Endodermal cell (in vitro differentiated cells): ENCODE measurements at regions not wholly inside any gene's neighbourhood (a gene's known extent, or its start where the extent isn't known, plus 50 kb on each side); places are given as distances from the start of the nearest gene placed in this dataset.

Source experiments
- DNase-seq: peaks from one replicate; pipeline ENCODE4 v3.0.0-alpha.2; 2017
- H3K27ac ChIP-seq: 2 replicates; pipeline ENCODE4 v1.5.1; 2013; ENCODE audit warnings: mild to moderate bottlenecking, low read depth, low read length, moderate library complexity
- H3K27me3 ChIP-seq: 2 replicates; pipeline ENCODE4 v1.6.1; 2013; ENCODE audit warnings: mild to moderate bottlenecking, low read length, moderate library complexity; ENCODE audit not compliant: insufficient read depth, control insufficient read depth, poor library complexity, severe bottlenecking
- H3K36me3 ChIP-seq: 2 replicates; pipeline ENCODE4 v1.7.0; 2013; ENCODE audit warnings: mild to moderate bottlenecking, low read length, moderate library complexity; ENCODE audit not compliant: control insufficient read depth, insufficient read depth
- H3K4me1 ChIP-seq: one replicate; pipeline ENCODE4 v1.7.0; 2013; ENCODE audit warnings: low read length; ENCODE audit not compliant: control insufficient read depth, insufficient read depth
- H3K4me3 ChIP-seq: 2 replicates; pipeline ENCODE4 v1.5.1; 2013; ENCODE audit warnings: mild to moderate bottlenecking, low read length, moderate library complexity
- H3K9ac ChIP-seq: 2 replicates; pipeline ENCODE4 v1.6.1; 2013; ENCODE audit warnings: mild to moderate bottlenecking, low read length, moderate library complexity; ENCODE audit not compliant: poor library complexity, severe bottlenecking; ENCODE audit errors: extremely low read depth
- H3K9me3 ChIP-seq: 2 replicates; pipeline ENCODE4 v1.6.1; 2013; ENCODE audit warnings: mild to moderate bottlenecking, low read length, moderate library complexity; ENCODE audit not compliant: control insufficient read depth
- H3K27ac Mint-ChIP-seq: 2 replicates; pipeline ENCODE4 v1.8.0; 2020; ENCODE audit warnings: mixed read lengths
- H3K27me3 Mint-ChIP-seq: 2 replicates; pipeline ENCODE4 v1.8.0; 2021; ENCODE audit warnings: mild to moderate bottlenecking, mixed read lengths; ENCODE audit not compliant: insufficient read depth
- H3K36me3 Mint-ChIP-seq: 2 replicates; pipeline ENCODE4 v1.8.0; 2020; ENCODE audit warnings: low read depth, mixed read lengths
- H3K4me1 Mint-ChIP-seq: 2 replicates; pipeline ENCODE4 v1.8.0; 2020; ENCODE audit warnings: mixed read lengths
- H3K4me3 Mint-ChIP-seq: 2 replicates; pipeline ENCODE4 v1.8.0; 2020; ENCODE audit warnings: mild to moderate bottlenecking, moderate library complexity, mixed read lengths
- H3K9me3 Mint-ChIP-seq: 2 replicates; pipeline ENCODE4 v1.8.0; 2020; ENCODE audit warnings: mild to moderate bottlenecking, mixed read lengths
- CTCF ChIP-seq: fragments of 200-600 bp; sonication (generic); conservative IDR thresholded peaks from 2 replicates; pipeline ENCODE4 v1.5.0; 2021; ENCODE audit warnings: antibody characterized with exemption, mild to moderate bottlenecking
- WGBS, 2 experiments: methylation state at CpG; one replicate each; pipeline versions ENCODE4 v1.1.5 to v1.1.7; 2013; ENCODE audit warnings: missing lambda C conversion rate in 2 of 2, mixed read lengths in 1 of 2; ENCODE audit not compliant: insufficient coverage in 1 of 2, insufficient read length in 1 of 2; 5-methylcytosine and 5-hydroxymethylcytosine counted together

- Mint-ChIP-seq H3K27me3 (no peaks in the 10 kb centered on the region), H3K36me3 (no peaks in the 10 kb centered on the region), H3K4me3 (no peak overlapping the region), H3K9me3 (peaks cover 3% of the 10 kb centered on the region), H3K27ac (no peak overlapping the region), H3K4me1 (peaks cover 9% of the 10 kb centered on the region)
- TF ChIP-seq CTCF = no peak
- Histone ChIP-seq H3K9ac (no peak overlapping the region), H3K4me3 (no peak overlapping the region), H3K27me3 (no peaks in the 10 kb centered on the region), H3K4me1 (no peaks in the 10 kb centered on the region), H3K9me3 (no peaks in the 10 kb centered on the region), H3K27ac (no peak overlapping the region), H3K36me3 (no peaks in the 10 kb centered on the region)
- 57% methylated on average over 2 of the region's 3 CpGs; no CpG with 5 or more reads in 1 of the 2 experiments for WGBS, 2 experiments
- no peak for DNase-seq
Measured at GRCh38 chr1:172979828-172980227, 70.9 kb downstream of the TNFSF18 start.

GRCh38 chr1:172980456-172980855 lies 70.3 kb downstream of the TNFSF18 start:
- 94% methylated on average over 2 of the region's 2 CpGs; no CpG with 5 or more reads in 1 of the 2 experiments for WGBS, 2 experiments
- H3K36me3 Mint-ChIP-seq = no peaks in the 10 kb centered on the region
- H3K27me3 ChIP-seq = no peaks in the 10 kb centered on the region
- peaks cover 9% of the 10 kb centered on the region for H3K4me1 Mint-ChIP-seq
- peaks cover 2% of the 10 kb centered on the region for H3K9me3 Mint-ChIP-seq
- no peak for TF ChIP-seq CTCF
- H3K9ac ChIP-seq = no peak overlapping the region
- no peak overlapping the region for H3K4me3 Mint-ChIP-seq
- no peak overlapping the region for H3K27ac ChIP-seq
- no peak for DNase-seq
- H3K27me3 Mint-ChIP-seq = no peaks in the 10 kb centered on the region
- no peaks in the 10 kb centered on the region for H3K36me3 ChIP-seq
- no peak overlapping the region for H3K27ac Mint-ChIP-seq
- no peaks in the 10 kb centered on the region for H3K9me3 ChIP-seq
- no peak overlapping the region for H3K4me3 ChIP-seq
- no peaks in the 10 kb centered on the region for H3K4me1 ChIP-seq

GRCh38 chr1:172980971-172981370 lies 69.8 kb downstream of the TNFSF18 start:
- Histone ChIP-seq H3K9me3 (no peaks in the 10 kb centered on the region), H3K4me3 (no peak overlapping the region), H3K4me1 (no peaks in the 10 kb centered on the region), H3K9ac (no peak overlapping the region), H3K27ac (no peak overlapping the region), H3K27me3 (no peaks in the 10 kb centered on the region), H3K36me3 (no peaks in the 10 kb centered on the region)
- no peaks in the 10 kb centered on the region for H3K27me3 Mint-ChIP-seq
- H3K27ac Mint-ChIP-seq = no peak overlapping the region
- 100% methylated on average over 1 of the region's 2 CpGs; no CpG with 5 or more reads in 1 of the 2 experiments for WGBS, 2 experiments
- TF ChIP-seq CTCF = no peak
- DNase-seq = no peak
- H3K9me3 Mint-ChIP-seq = peaks cover 2% of the 10 kb centered on the region
- H3K4me1 Mint-ChIP-seq = peaks cover 9% of the 10 kb centered on the region
- H3K4me3 Mint-ChIP-seq = no peak overlapping the region
- no peaks in the 10 kb centered on the region for H3K36me3 Mint-ChIP-seq
